IgD-negative memory B cell (primary cell): ENCODE measurements at regions not wholly inside any gene's neighbourhood (a gene's known extent, or its start where the extent isn't known, plus 50 kb on each side); places are given as distances from the start of the nearest gene placed in this dataset.

ENCODE experiments used
- H3K27ac Mint-ChIP-seq, 3 donors: one replicate each; pipeline ENCODE4 v1.8.0; 2020 to 2022; ENCODE audit warnings: mild to moderate bottlenecking in 3 of 3, mixed read lengths in 3 of 3, moderate library complexity in 1 of 3
- H3K27me3 Mint-ChIP-seq: one replicate; pipeline ENCODE4 v1.8.0; 2021; ENCODE audit warnings: mixed read lengths
- H3K36me3 Mint-ChIP-seq: one replicate; pipeline ENCODE4 v1.8.0; 2020; ENCODE audit warnings: mild to moderate bottlenecking, mixed read lengths
- H3K4me1 Mint-ChIP-seq, 3 donors: one replicate each; pipeline ENCODE4 v1.8.0; 2020 to 2022; ENCODE audit warnings: mixed read lengths in 3 of 3, mild to moderate bottlenecking in 1 of 3
- H3K4me3 Mint-ChIP-seq, 4 donors: one replicate each; pipeline ENCODE4 v1.8.0; 2020 to 2022; ENCODE audit warnings: mild to moderate bottlenecking in 4 of 4, mixed read lengths in 4 of 4, moderate library complexity in 3 of 4
- H3K9me3 Mint-ChIP-seq, 3 donors: one replicate each; pipeline ENCODE4 v1.8.0; 2020 to 2021; ENCODE audit warnings: mixed read lengths in 3 of 3, mild to moderate bottlenecking in 1 of 3

GRCh38 chr7:49261928-49262327 lies 337.6 kb downstream of the CDC14C start:
- H3K4me1 Mint-ChIP-seq = no peaks in the 10 kb centered on the region
- H3K27ac Mint-ChIP-seq = no peak overlapping the region
- no peak overlapping the region for H3K4me3 Mint-ChIP-seq
- H3K9me3 Mint-ChIP-seq = peaks cover 0 to 8% (median 4%) of the 10 kb centered on the region in 3 donors
- no peaks in the 10 kb centered on the region for H3K36me3 Mint-ChIP-seq
- H3K27me3 Mint-ChIP-seq = no peaks in the 10 kb centered on the region

DNA sequence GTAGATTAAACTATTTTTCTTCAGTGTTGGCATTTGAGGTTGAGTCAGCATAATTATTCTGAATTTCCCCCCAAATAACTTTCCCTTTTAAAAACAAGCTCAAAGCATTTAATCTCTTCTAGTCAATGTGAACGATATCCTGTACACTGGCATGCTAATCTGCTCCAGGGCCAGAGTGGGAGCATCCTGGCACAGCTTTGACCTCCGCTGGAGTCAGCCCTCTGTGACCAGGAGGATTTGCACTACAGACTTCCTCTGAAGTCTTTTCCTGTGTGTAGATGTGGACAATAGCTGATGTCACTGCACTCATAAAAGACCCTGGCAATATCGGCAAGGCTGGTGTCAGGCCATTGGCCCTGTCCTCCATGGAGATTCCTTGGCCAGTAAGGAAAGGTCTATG lies 340.2 kb downstream of the CDC14C start:
- no peak overlapping the region for H3K27ac Mint-ChIP-seq
- H3K36me3 Mint-ChIP-seq = no peaks in the 10 kb centered on the region
- H3K4me1 Mint-ChIP-seq = no peaks in the 10 kb centered on the region
- H3K4me3 Mint-ChIP-seq = no peak overlapping the region
- peaks cover 0 to 9% (median 0%) of the 10 kb centered on the region in 3 donors for H3K9me3 Mint-ChIP-seq
- no peaks in the 10 kb centered on the region for H3K27me3 Mint-ChIP-seq

GRCh38 chr7:49273897-49274296 lies 349.6 kb downstream of the CDC14C start:
- Mint-ChIP-seq H3K4me1 (no peaks in the 10 kb centered on the region), H3K27ac (no peak overlapping the region), H3K9me3 (peaks cover 0 to 5% (median 1%) of the 10 kb centered on the region in 3 donors), H3K36me3 (no peaks in the 10 kb centered on the region), H3K27me3 (no peaks in the 10 kb centered on the region), H3K4me3 (no peak overlapping the region)

GRCh38 chr7:49279891-49280290 lies 355.5 kb downstream of the CDC14C start:
- H3K27me3 Mint-ChIP-seq = no peaks in the 10 kb centered on the region
- H3K4me3 Mint-ChIP-seq = no peak overlapping the region
- no peak overlapping the region for H3K27ac Mint-ChIP-seq
- H3K36me3 Mint-ChIP-seq = no peaks in the 10 kb centered on the region
- peaks cover 0 to 17% (median 4%) of the 10 kb centered on the region in 3 donors for H3K9me3 Mint-ChIP-seq
- no peaks in the 10 kb centered on the region for H3K4me1 Mint-ChIP-seq

- Mint-ChIP-seq H3K27ac (no peak overlapping the region), H3K4me1 (no peaks in the 10 kb centered on the region), H3K27me3 (no peaks in the 10 kb centered on the region), H3K4me3 (no peak overlapping the region), H3K36me3 (no peaks in the 10 kb centered on the region), H3K9me3 (peaks cover 2 to 8% (median 2%) of the 10 kb centered on the region in 3 donors)
Measured at GRCh38 chr7:49287653-49288052, 363.3 kb downstream of the CDC14C start.

- no peaks in the 10 kb centered on the region for H3K36me3 Mint-ChIP-seq
- H3K9me3 Mint-ChIP-seq = peaks cover 0 to 8% (median 1%) of the 10 kb centered on the region in 3 donors
- H3K4me3 Mint-ChIP-seq = no peak overlapping the region
- H3K27me3 Mint-ChIP-seq = no peaks in the 10 kb centered on the region
- no peak overlapping the region for H3K27ac Mint-ChIP-seq
- H3K4me1 Mint-ChIP-seq = no peaks in the 10 kb centered on the region
Measured at GRCh38 chr7:49294611-49295010, 370.3 kb downstream of the CDC14C start.

- Mint-ChIP-seq H3K27ac (no peak overlapping the region), H3K36me3 (no peaks in the 10 kb centered on the region), H3K4me1 (no peaks in the 10 kb centered on the region), H3K4me3 (no peak overlapping the region), H3K27me3 (no peaks in the 10 kb centered on the region), H3K9me3 (peaks cover 0 to 8% (median 1%) of the 10 kb centered on the region in 3 donors)
Measured at GRCh38 chr7:49295146-49295545, 370.8 kb downstream of the CDC14C start.

GRCh38 chr7:49297958-49298357 lies 373.6 kb downstream of the CDC14C start:
- peaks cover under 1 to 8% (median 3%) of the 10 kb centered on the region in 3 donors for H3K9me3 Mint-ChIP-seq
- no peaks in the 10 kb centered on the region for H3K4me1 Mint-ChIP-seq
- no peaks in the 10 kb centered on the region for H3K27me3 Mint-ChIP-seq
- no peak overlapping the region for H3K27ac Mint-ChIP-seq
- peaks cover 2% of the 10 kb centered on the region for H3K36me3 Mint-ChIP-seq
- no peak overlapping the region for H3K4me3 Mint-ChIP-seq

DNA sequence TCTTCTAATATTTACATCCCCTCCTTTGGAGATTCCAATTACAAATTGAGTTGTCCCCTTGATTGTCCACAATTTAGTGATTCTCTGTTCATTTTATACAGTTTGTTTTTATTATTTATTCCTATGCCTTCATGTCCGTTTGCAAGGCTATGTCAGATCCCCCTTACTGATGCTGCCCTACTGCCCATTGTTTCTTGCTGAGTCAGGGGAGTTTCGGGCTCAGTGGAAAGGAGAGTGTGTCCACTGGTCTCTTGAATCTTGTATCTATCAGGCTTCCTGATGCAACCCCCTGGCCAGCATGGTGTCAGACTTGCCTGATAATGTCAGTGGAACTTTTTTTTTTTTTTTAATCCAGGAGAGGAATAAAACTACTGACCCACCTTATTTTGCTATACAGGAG lies 384.4 kb downstream of the CDC14C start:
- H3K9me3 Mint-ChIP-seq = peaks cover 0 to 4% (median 2%) of the 10 kb centered on the region in 3 donors
- H3K27ac Mint-ChIP-seq = no peak overlapping the region
- H3K4me3 Mint-ChIP-seq = no peak overlapping the region
- no peaks in the 10 kb centered on the region for H3K4me1 Mint-ChIP-seq
- H3K27me3 Mint-ChIP-seq = no peaks in the 10 kb centered on the region
- H3K36me3 Mint-ChIP-seq = no peaks in the 10 kb centered on the region

DNA sequence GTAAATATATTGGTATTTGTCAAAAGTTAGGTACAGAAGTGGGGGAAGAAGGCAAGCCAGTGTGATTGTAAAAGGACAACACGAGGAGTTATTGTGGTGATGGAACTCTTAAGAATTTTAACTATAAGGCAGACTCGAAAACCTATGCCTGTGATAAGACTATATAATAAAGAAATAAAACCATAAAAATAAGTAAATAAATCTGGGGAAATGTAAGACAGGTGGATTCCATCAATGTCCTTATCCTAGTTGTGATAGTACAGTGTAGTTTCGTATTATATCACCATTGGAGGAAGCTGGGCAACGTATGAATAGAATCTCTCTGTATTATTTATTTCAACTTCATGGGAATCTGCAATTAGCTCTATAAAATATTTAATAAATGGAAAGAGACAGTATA lies 395.7 kb downstream of the CDC14C start:
- H3K9me3 Mint-ChIP-seq = no peaks in the 10 kb centered on the region
- H3K4me1 Mint-ChIP-seq = no peaks in the 10 kb centered on the region
- H3K36me3 Mint-ChIP-seq = no peaks in the 10 kb centered on the region
- no peak overlapping the region for H3K4me3 Mint-ChIP-seq
- no peak overlapping the region for H3K27ac Mint-ChIP-seq
- H3K27me3 Mint-ChIP-seq = no peaks in the 10 kb centered on the region

DNA sequence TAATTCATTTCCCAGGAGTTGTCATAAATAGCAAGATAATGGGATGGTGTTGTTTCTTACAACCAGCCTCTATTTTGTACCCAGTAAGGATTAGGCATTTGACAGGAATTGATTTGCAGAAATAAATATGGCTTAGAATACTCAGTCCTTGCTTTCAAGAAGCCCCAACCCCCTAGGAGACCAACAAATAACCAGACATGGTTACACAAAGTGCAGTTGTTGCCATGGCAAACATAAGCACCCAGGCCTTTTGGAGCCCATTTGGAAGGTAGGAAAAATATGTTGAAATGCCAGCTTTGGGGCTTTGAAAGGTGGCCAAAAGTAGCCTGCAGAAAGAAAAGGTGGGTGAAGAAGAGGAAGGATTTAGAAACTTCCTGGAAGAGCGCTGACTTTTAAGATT lies 397.5 kb downstream of the CDC14C start:
- no peaks in the 10 kb centered on the region for H3K36me3 Mint-ChIP-seq
- H3K4me3 Mint-ChIP-seq = no peak overlapping the region
- H3K27ac Mint-ChIP-seq = no peak overlapping the region
- no peaks in the 10 kb centered on the region for H3K4me1 Mint-ChIP-seq
- no peaks in the 10 kb centered on the region for H3K27me3 Mint-ChIP-seq
- peaks cover 0 to 7% (median under 1%) of the 10 kb centered on the region in 3 donors for H3K9me3 Mint-ChIP-seq

DNA sequence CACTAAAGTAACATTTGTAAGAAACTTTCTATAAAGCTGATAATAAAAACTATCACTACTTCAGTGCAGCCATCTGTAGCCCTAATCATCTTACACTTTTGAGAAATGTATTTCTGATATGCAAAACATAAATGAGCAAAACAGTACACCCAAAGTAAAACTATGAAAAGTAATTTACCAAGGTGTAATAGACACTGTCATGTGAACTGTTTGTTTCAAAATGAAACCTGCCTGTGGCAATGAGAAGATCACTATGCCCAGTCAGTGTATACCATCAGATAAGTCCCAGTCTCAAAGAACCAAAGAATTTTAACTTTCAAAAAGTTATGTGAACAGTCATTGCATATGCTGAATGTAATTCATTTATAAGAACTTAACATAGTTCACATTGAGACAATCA lies 398.1 kb downstream of the CDC14C start:
- H3K4me1 Mint-ChIP-seq = no peaks in the 10 kb centered on the region
- no peaks in the 10 kb centered on the region for H3K27me3 Mint-ChIP-seq
- no peaks in the 10 kb centered on the region for H3K36me3 Mint-ChIP-seq
- H3K27ac Mint-ChIP-seq = no peak overlapping the region
- H3K4me3 Mint-ChIP-seq = no peak overlapping the region
- peaks cover 0 to 11% (median 2%) of the 10 kb centered on the region in 3 donors for H3K9me3 Mint-ChIP-seq

GRCh38 chr7:49324040-49324439 lies 399.7 kb downstream of the CDC14C start:
- peaks cover 0 to 11% (median 2%) of the 10 kb centered on the region in 3 donors for H3K9me3 Mint-ChIP-seq
- no peak overlapping the region for H3K27ac Mint-ChIP-seq
- H3K4me1 Mint-ChIP-seq = no peaks in the 10 kb centered on the region
- no peaks in the 10 kb centered on the region for H3K36me3 Mint-ChIP-seq
- H3K4me3 Mint-ChIP-seq = no peak overlapping the region
- no peaks in the 10 kb centered on the region for H3K27me3 Mint-ChIP-seq

- H3K4me1 Mint-ChIP-seq = no peaks in the 10 kb centered on the region
- H3K4me3 Mint-ChIP-seq = no peak overlapping the region
- H3K27ac Mint-ChIP-seq = no peak overlapping the region
- peaks cover 0 to 11% (median 2%) of the 10 kb centered on the region in 3 donors for H3K9me3 Mint-ChIP-seq
- no peaks in the 10 kb centered on the region for H3K27me3 Mint-ChIP-seq
- H3K36me3 Mint-ChIP-seq = no peaks in the 10 kb centered on the region
Measured at GRCh38 chr7:49324707-49325106, 400.4 kb downstream of the CDC14C start.

DNA sequence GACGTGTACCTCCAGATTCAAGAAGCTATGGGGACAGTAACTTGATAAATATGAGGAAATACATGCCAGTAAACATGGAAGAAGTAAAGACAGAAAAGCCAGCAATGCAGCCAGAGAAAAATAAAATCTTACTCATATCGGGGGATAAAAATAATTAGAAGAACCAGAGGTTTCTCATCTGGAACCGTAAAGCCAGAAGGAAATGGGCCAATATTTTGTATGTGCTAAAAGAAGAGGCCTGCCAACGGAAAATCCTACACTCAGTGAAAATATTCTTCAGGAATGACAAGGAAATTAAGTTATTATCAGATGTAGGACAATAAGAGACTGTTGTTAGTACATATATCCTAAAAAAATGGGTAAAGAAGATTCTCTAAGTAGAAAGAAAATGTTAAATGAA lies 401.2 kb downstream of the CDC14C start:
- Mint-ChIP-seq H3K4me3 (no peak overlapping the region), H3K9me3 (peaks cover 0 to 11% (median 2%) of the 10 kb centered on the region in 3 donors), H3K27ac (no peak overlapping the region), H3K4me1 (no peaks in the 10 kb centered on the region), H3K27me3 (no peaks in the 10 kb centered on the region), H3K36me3 (no peaks in the 10 kb centered on the region)

GRCh38 chr7:49327155-49327554 lies 402.8 kb downstream of the CDC14C start:
- Mint-ChIP-seq H3K36me3 (no peaks in the 10 kb centered on the region), H3K4me3 (no peak overlapping the region), H3K27me3 (no peaks in the 10 kb centered on the region), H3K4me1 (no peaks in the 10 kb centered on the region), H3K27ac (no peak overlapping the region), H3K9me3 (peaks cover 0 to 11% (median 3%) of the 10 kb centered on the region in 3 donors)
